Esophagus squamous epithelium (tissue), 5 donors: ENCODE measurements at regions not wholly inside any gene's neighbourhood (a gene's known extent, or its start where the extent isn't known, plus 50 kb on each side); places are given as distances from the start of the nearest gene placed in this dataset.

ENCODE experiments used
- DNase-seq: peaks from one replicate; lab custom pipeline; 2025; lab: John Stamatoyannopoulos, UW
- H3K27ac ChIP-seq, 4 donors: fragments of 200-600 bp; sonication (generic); one replicate each; pipeline ENCODE4 v1.5.1; 2016 to 2019; ENCODE audit warnings: mild to moderate bottlenecking in 1 of 4
- H3K27me3 ChIP-seq, 4 donors: fragments of 200-600 bp; sonication (generic); 1 replicate in 3 of 4; 2 replicates in 1 of 4; pipeline versions ENCODE4 v1.5.1 to v1.6.0; 2017 to 2021; ENCODE audit warnings: antibody characterized with exemption in 1 of 4
- H3K36me3 ChIP-seq, 3 donors: fragments of 200-600 bp; sonication (generic); one replicate each; pipeline ENCODE4 v1.5.1; 2016 to 2019
- H3K4me1 ChIP-seq, 3 donors: fragments of 200-600 bp; sonication (generic); one replicate each; pipeline ENCODE4 v1.5.1; 2017 to 2019
- H3K4me3 ChIP-seq, 4 donors: fragments of 200-600 bp; sonication (generic); 1 replicate in 3 of 4; 2 replicates in 1 of 4; pipeline ENCODE4 v1.5.1; 2016 to 2019; ENCODE audit warnings: mild to moderate bottlenecking in 2 of 4, moderate library complexity in 1 of 4
- H3K9me3 ChIP-seq, 3 donors: fragments of 200-600 bp; sonication (generic); one replicate each; pipeline ENCODE4 v1.5.1; 2016 to 2019
- POLR2A ChIP-seq, 4 donors: fragments of 450-650 bp; IDR thresholded peaks; one replicate each; pipeline ENCODE4 v1.6.1; 2017; ENCODE audit warnings: antibody characterized with exemption in 4 of 4, mild to moderate bottlenecking in 4 of 4, moderate library complexity in 3 of 4
- WGBS, 2 donors: methylation state at CpG; one replicate each; pipeline ENCODE4 v1.1.5; 2018; 5-methylcytosine and 5-hydroxymethylcytosine counted together
- intact Hi-C: fragments of 100-400 bp; cut with DNase I; formaldehyde crosslinking; loops from one replicate; pipeline ENCODE4 v1.15.0; 2022
- TF ChIP-seq, protein P1 (sequence below), 6 experiments: fragments of 450-650 bp in 4 of 6; fragments of 200-600 bp in 2 of 6; sonication (generic) in 2 of 6; IDR thresholded peaks; one replicate each; pipeline ENCODE4 v1.5.1; 2016 to 2019; ENCODE audit warnings: antibody characterized with exemption in 6 of 6, mild to moderate bottlenecking in 4 of 6, moderate library complexity in 4 of 6
- donor health status: DM: yes; HTN: yes; CAD: no.

DNA sequence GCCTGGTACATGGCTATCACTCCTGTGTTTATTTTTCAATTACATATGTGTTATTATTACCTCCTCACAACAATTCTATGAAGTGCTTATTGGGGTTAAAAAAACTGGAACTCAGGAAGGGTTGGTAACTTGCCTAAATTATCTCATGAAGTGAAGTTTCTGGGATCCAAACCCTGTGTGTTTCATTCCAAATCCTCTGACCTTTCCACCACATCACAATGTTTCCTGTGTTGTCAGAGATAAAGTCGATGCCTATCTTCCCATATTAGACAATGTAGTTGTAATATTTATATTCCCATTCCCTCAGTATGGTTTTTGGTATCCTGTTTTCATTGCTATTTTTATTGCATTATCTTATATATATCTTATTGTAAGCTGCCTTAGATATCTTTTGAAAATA, 269.1 kb upstream of the CFAP20DC start:
- Histone ChIP-seq H3K36me3 (no peaks in the 10 kb centered on the region), H3K27me3 (no peaks in the 10 kb centered on the region), H3K9me3 (no peaks in the 10 kb centered on the region), H3K4me1 (no peaks in the 10 kb centered on the region), H3K27ac (no peak overlapping the region), H3K4me3 (no peak overlapping the region)
- intact Hi-C loops = no loop called here
- no peak for TF ChIP-seq POLR2A (IDR thresholded peaks at IDR 0.05)
- TF ChIP-seq, protein P1, sequence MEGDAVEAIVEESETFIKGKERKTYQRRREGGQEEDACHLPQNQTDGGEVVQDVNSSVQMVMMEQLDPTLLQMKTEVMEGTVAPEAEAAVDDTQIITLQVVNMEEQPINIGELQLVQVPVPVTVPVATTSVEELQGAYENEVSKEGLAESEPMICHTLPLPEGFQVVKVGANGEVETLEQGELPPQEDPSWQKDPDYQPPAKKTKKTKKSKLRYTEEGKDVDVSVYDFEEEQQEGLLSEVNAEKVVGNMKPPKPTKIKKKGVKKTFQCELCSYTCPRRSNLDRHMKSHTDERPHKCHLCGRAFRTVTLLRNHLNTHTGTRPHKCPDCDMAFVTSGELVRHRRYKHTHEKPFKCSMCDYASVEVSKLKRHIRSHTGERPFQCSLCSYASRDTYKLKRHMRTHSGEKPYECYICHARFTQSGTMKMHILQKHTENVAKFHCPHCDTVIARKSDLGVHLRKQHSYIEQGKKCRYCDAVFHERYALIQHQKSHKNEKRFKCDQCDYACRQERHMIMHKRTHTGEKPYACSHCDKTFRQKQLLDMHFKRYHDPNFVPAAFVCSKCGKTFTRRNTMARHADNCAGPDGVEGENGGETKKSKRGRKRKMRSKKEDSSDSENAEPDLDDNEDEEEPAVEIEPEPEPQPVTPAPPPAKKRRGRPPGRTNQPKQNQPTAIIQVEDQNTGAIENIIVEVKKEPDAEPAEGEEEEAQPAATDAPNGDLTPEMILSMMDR (IDR thresholded peaks at IDR 0.05) = no peak
- WGBS, 2 donors = 62 to 71% methylated on average over 1 of the region's 1 CpG
- no peak for DNase-seq

DNA sequence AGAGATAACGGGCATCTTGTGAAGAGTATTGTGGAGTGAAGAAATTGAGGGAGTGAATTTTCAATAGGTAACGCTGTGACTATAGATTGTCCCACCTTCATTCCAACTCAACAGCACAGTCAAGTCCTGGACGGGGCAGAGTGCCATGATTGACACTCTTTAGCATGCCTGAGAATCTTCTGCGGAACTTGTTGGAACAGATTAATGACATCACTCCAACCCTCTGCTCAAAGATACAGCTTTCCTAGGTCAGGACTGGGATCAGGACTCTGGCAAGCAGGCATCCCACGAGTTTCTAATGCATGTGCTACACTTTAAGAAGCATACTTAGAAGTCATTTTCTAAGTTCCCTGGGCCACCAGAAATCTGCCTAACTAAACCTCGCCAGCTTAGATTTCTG, 267.6 kb upstream of the CFAP20DC start:
- H3K27me3 ChIP-seq = no peaks in the 10 kb centered on the region
- DNase-seq = no peak
- intact Hi-C loops = no loop called here
- H3K9me3 ChIP-seq = no peaks in the 10 kb centered on the region
- H3K27ac ChIP-seq = no peak overlapping the region
- no peaks in the 10 kb centered on the region for H3K36me3 ChIP-seq
- no peak overlapping the region for H3K4me3 ChIP-seq
- no peaks in the 10 kb centered on the region for H3K4me1 ChIP-seq
- TF ChIP-seq, protein P1 (IDR thresholded peaks at IDR 0.05) = no peak
- no peak for TF ChIP-seq POLR2A (IDR thresholded peaks at IDR 0.05)
- 72 to 83% methylated on average over 6 of the region's 6 CpGs for WGBS, 2 donors

- no peaks in the 10 kb centered on the region for H3K27me3 ChIP-seq
- no peak overlapping the region for H3K27ac ChIP-seq
- TF ChIP-seq, protein P1 (IDR thresholded peaks at IDR 0.05) = no peak
- TF ChIP-seq POLR2A (IDR thresholded peaks at IDR 0.05) = no peak
- WGBS, 2 donors = 71% methylated on average over 3 of the region's 3 CpGs
- no peaks in the 10 kb centered on the region for H3K36me3 ChIP-seq
- no peak overlapping the region for H3K4me3 ChIP-seq
- intact Hi-C loops = no loop called here
- no peaks in the 10 kb centered on the region for H3K9me3 ChIP-seq
- H3K4me1 ChIP-seq = no peaks in the 10 kb centered on the region
- DNase-seq = no peak
Observed at GRCh38 chr3:59316688-59317275, 267.0 kb upstream of the CFAP20DC start.

GRCh38 chr3:59313365-59313764, 263.5 kb upstream of the CFAP20DC start:
- Histone ChIP-seq H3K27ac (no peak overlapping the region), H3K9me3 (no peaks in the 10 kb centered on the region), H3K4me3 (no peak overlapping the region), H3K4me1 (peaks cover 0 to 3% (median 0%) of the 10 kb centered on the region in 3 donors), H3K27me3 (no peaks in the 10 kb centered on the region), H3K36me3 (no peaks in the 10 kb centered on the region)
- WGBS, 2 donors = 50% methylated on average over 2 of the region's 2 CpGs; no CpG with 5 or more reads in 1 of the 2 donors
- DNase-seq = no peak
- no peak for TF ChIP-seq POLR2A (IDR thresholded peaks at IDR 0.05)
- TF ChIP-seq, protein P1 (IDR thresholded peaks at IDR 0.05) = peak in 4 of 6 experiments; percentile 9 to 51 (median 24)
- intact Hi-C loops = no loop called here

DNA sequence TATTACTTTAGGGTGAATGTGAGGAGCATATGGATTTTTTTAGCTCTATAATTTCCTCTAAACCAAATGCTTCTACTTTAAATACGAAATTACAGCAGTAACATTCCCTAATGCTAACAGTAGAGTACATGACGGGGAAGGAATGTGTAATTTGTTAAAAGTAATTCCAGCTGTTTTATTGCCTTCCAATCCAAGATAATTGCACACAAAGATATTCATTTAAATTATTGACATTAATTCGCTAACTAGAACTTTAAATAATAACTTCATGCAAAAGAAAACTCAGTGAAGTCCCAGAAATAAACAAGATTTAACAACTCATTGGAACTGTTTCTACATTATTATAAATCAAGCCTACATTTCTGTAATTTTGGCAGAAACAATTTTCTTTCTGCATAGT, 261.4 kb upstream of the CFAP20DC start:
- Histone ChIP-seq H3K4me1 (peaks cover 0 to 11% (median 0%) of the 10 kb centered on the region in 3 donors), H3K4me3 (no peak overlapping the region), H3K27ac (no peak overlapping the region), H3K9me3 (no peaks in the 10 kb centered on the region), H3K27me3 (no peaks in the 10 kb centered on the region), H3K36me3 (no peaks in the 10 kb centered on the region)
- TF ChIP-seq POLR2A (IDR thresholded peaks at IDR 0.05) = no peak
- TF ChIP-seq, protein P1 (IDR thresholded peaks at IDR 0.05) = no peak
- intact Hi-C loops = no loop called here
- WGBS, 2 donors = 72 to 80% methylated on average over 3 of the region's 3 CpGs
- DNase-seq = no peak
